ENCODE measurements at regions not wholly inside any gene's neighbourhood (a gene's known extent, or its start where the extent isn't known, plus 50 kb on each side); places are given as distances from the start of the nearest gene placed in this dataset.
A peak's percentile ranks its signal among the peaks of the same experiment; 100 is the strongest.

- H3K79me2 ChIP-seq (replicated peaks; ENCODE audit: insufficient read depth), result no peaks in the 10 kb centered on the region
- Mint-ChIP-seq H3K36me3 (ENCODE audit: low read depth) (peaks cover 6% of the 10 kb centered on the region; the same call in 1 of the 3 replicates), H3K4me1 (no peaks in the 10 kb centered on the region), H3K9me3 (peaks cover 13% of the 10 kb centered on the region), H3K27me3 (ENCODE audit: insufficient read depth, low read depth, poor library complexity) (peaks cover 3% of the 10 kb centered on the region), H3K27ac (no peak overlapping the region), H3K4me3 (no peak overlapping the region)
- no peak for ATAC-seq
- no peak for DNase-seq (ENCODE audit: low spot score)
- H4K20me1 ChIP-seq (replicated peaks; ENCODE audit: insufficient read depth), result no peaks in the 10 kb centered on the region
- H3K4me1 ChIP-seq (ENCODE audit: insufficient read depth), result no peaks in the 10 kb centered on the region
- no peaks in the 10 kb centered on the region for H3K36me3 ChIP-seq (ENCODE audit: insufficient read depth)
- no peak overlapping the region for H3K4me3 ChIP-seq
- no peaks in the 10 kb centered on the region for H3K27me3 ChIP-seq (ENCODE audit: insufficient read depth)
- peaks cover 16% of the 10 kb centered on the region for H3K9me2 ChIP-seq (ENCODE audit: insufficient read depth)
- H3F3A ChIP-seq (replicated peaks; ENCODE audit: low read depth), result no peaks in the 10 kb centered on the region
- H2AFZ ChIP-seq, result peak overlapping the region; percentile 23; the same call in 1 of the 2 replicates
- no peak overlapping the region for H3K27ac ChIP-seq (ENCODE audit: low read depth)
- TF ChIP-seq ETS1 (IDR thresholded peaks at IDR 0.05), result no peak
- TF ChIP-seq STAT1 (IDR thresholded peaks at IDR 0.05; ENCODE audit: unreplicated experiment), result no peak
- TF ChIP-seq CREB1 (CRISPR knock-in tag; IDR thresholded peaks at IDR 0.05; ENCODE audit: low read depth), result no peak
- no peak for TF ChIP-seq CTCF (conservative IDR thresholded peaks at IDR 0.05; ENCODE audit: low read depth in 2 of 2)
- no peak for TF ChIP-seq POLR2AphosphoS5 (IDR thresholded peaks at IDR 0.05; ENCODE audit: low read depth)
- TF ChIP-seq ZNF114 (CRISPR knock-in tag; IDR thresholded peaks at IDR 0.05), result no peak
- TF ChIP-seq ZNF331 (CRISPR knock-in tag; IDR thresholded peaks at IDR 0.05; ENCODE audit: low read depth), result no peak
- H3K4me2 ChIP-seq, result no peak overlapping the region
Observed at GRCh38 chr13:103203735-103204330, 137.6 kb upstream of the SLC10A2 start.

- Histone ChIP-seq H3K4me2 (no peak overlapping the region), H3K79me2 (replicated peaks; ENCODE audit: insufficient read depth) (no peaks in the 10 kb centered on the region), H3K27me3 (ENCODE audit: insufficient read depth) (no peaks in the 10 kb centered on the region), H3K4me3 (no peak overlapping the region), H3K36me3 (ENCODE audit: insufficient read depth) (no peaks in the 10 kb centered on the region), H4K20me1 (replicated peaks; ENCODE audit: insufficient read depth) (no peaks in the 10 kb centered on the region), H3K27ac (ENCODE audit: low read depth) (no peak overlapping the region), H3K4me1 (ENCODE audit: insufficient read depth) (no peaks in the 10 kb centered on the region), H3K9me2 (ENCODE audit: insufficient read depth) (peaks cover 21% of the 10 kb centered on the region), H2AFZ (no peak overlapping the region), H3F3A (replicated peaks; ENCODE audit: low read depth) (no peaks in the 10 kb centered on the region)
- DNase-seq (ENCODE audit: low spot score), result no peak
- H3K27me3 Mint-ChIP-seq (ENCODE audit: insufficient read depth, low read depth, poor library complexity), result peaks cover 5% of the 10 kb centered on the region
- H3K4me1 Mint-ChIP-seq, result no peaks in the 10 kb centered on the region
- H3K9me3 Mint-ChIP-seq, result peaks cover 18% of the 10 kb centered on the region
- H3K4me3 Mint-ChIP-seq, result no peak overlapping the region
- no peak overlapping the region for H3K27ac Mint-ChIP-seq
- no peak for ATAC-seq
- H3K36me3 Mint-ChIP-seq (ENCODE audit: low read depth), result peaks cover 6% of the 10 kb centered on the region; the same call in 1 of the 3 replicates
- no peak for TF ChIP-seq ZNF114 (CRISPR knock-in tag; IDR thresholded peaks at IDR 0.05)
- TF ChIP-seq ETS1 (IDR thresholded peaks at IDR 0.05), result no peak
- no peak for TF ChIP-seq EZH2 (IDR thresholded peaks at IDR 0.05; ENCODE audit: low read depth, unreplicated experiment)
- no peak for TF ChIP-seq ZNF462 (CRISPR knock-in tag; IDR thresholded peaks at IDR 0.05)
- TF ChIP-seq EZH2phosphoT487 (IDR thresholded peaks at IDR 0.05; ENCODE audit: unreplicated experiment), result no peak
- TF ChIP-seq CREB1 (CRISPR knock-in tag; IDR thresholded peaks at IDR 0.05; ENCODE audit: low read depth), result no peak
Observed at GRCh38 chr13:103200118-103200885, 134.1 kb upstream of the SLC10A2 start.

Data from GM23338 (cell line).